Fibroblast of skin of left quadriceps (primary cell): ENCODE measurements at regions not wholly inside any gene's neighbourhood (a gene's known extent, or its start where the extent isn't known, plus 50 kb on each side); places are given as distances from the start of the nearest gene placed in this dataset.
"Not testable (repeated sequence)": the region's sequence is repeated elsewhere in the genome, so short reads cannot be mapped to it uniquely, and the experiment has no call there.

Experiments used
- DNase-seq, 2 experiments: peaks; one replicate each; pipeline ENCODE4 v3.0.0-alpha.2; 2013; ENCODE audit warnings: low read depth in 2 of 2

DNA sequence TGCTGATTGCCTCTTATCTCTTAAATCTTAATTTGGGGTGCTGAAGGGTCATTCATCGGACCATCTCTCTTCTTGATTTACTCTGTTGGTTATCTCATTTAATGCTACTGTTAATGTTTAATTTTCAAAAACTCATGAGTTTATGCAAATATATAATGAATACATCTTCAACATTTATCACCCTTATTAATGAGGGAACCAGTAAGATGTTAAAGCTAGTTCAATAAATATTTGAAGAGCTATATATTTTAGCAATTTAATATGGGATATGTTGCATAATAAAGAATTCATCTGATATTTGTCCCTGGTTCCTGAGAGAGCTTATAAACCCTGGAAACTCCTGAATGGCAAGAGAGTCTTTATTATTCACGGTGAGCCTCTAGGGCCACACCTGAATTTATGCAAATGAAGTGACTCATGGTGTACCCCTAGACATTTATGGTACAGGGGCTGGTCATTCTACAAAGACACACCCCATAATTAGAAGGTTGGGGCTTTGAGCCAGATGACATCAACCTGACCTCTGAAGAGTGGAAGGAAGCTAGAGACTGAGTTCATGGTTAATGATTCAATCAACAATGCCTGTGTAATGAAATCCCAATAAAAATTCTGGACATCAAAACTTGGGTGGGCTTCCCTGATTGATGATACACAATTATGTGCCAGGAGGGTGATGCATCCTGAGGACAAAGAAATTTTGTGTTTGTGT lies 339.5 kb upstream of the ZNF608 start:
- no peak for DNase-seq

GRCh38 chr5:125088522-125089105 lies 342.2 kb upstream of the ZNF608 start:
- DNase-seq: no peak

- not testable (repeated sequence) for DNase-seq
Observed at GRCh38 chr5:125092138-125092537, 345.7 kb upstream of the ZNF608 start.

DNA sequence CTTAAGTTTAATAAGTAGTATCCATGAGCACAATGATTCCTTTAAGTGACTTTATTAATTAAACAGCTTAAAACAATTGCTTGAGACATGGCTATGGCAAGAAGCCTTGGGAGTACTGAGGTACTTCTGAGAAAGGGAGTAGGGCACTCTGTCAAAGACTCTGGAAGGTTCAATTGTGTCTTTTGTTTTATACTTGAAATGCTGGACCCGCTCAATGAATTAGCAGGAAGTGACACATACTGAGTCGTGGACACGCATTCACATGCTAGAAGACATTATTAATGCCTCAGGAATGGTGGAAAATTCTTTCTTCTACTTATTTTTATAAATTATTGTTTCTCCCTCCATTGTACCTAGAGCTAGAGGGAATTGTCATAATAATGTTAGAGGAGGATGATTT lies 347.3 kb upstream of the ZNF608 start:
- DNase-seq: peak; percentile 68 to 69

DNA sequence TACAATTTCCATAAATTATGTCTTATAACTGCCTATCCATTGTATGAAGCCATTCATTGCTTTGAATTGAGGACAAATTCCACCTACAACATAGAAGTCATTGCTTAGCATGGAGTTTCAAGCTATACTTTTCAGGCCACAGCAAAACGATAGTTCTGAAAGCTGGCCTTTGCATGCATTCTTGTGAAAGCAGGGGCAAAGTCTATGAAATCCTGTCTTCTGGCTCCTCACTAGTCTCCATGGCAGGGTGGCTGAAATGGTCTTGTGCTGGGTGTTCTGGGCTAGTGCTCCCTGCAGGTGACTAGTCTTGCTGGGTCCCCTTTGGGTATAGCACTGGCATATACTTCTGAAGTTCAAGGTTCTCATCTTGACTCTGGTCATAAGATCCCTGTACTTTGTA lies 353.9 kb upstream of the ZNF608 start:
- DNase-seq: no peak

DNA sequence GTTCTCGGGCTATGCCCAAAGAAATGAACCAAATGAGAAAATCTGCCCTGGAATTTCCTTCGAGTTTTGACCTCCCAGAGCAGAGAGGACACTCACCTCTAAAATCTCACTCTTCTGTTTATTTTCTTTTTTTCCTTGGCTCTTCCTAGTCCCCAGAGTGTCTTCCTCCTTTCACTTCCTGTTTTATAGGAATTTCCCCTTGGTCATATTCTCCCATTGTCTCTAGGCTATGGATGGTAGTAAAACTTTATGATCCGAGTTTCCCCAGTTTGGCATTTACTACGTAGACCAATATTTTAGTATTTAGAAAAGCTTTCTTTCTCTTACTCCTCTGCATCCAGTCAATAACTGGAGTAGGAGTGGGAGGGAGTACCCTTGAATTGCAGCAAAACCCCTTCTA lies 354.5 kb upstream of the ZNF608 start:
- DNase-seq: no peak

GRCh38 chr5:125103459-125103858 lies 357.0 kb upstream of the ZNF608 start:
- DNase-seq: no peak

DNA sequence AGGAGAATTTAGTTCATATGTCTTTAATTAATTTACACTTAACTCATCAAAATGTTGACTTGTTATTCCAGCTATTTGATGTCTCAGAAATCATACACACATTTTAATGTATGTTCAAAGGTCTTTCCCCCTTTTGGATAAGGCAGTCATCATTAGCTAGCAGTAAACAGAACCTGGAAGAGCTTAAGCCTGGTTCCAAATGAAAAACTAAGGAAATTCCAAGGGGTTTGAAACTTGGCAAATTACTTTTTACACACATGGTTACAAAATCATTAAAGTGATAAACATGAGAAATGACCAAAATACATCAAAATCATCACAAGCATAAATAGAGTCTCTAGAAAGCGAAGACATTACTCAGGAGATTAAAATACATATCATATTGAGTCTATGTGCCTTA lies 359.8 kb upstream of the ZNF608 start:
- peak in 1 of 2 experiments; percentile 35 for DNase-seq

DNA sequence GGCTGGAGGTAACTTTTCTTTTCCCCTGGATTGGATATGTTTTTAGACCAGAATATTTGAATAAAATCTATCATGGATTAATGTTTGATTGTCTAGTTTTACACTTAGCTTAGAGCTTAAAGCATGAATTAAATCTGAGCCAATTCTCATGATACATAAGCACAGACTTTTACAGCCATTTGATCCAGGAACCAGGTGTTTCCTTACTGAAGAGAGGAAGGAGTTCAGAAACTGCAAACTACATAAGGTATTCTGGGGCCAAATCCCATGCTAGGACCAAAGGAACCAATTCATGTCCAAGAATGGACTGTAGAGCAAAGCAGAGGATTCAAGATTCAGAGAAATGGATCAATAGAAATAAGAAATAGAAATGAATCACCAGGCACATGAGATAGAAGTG lies 360.4 kb upstream of the ZNF608 start:
- no peak for DNase-seq

DNA sequence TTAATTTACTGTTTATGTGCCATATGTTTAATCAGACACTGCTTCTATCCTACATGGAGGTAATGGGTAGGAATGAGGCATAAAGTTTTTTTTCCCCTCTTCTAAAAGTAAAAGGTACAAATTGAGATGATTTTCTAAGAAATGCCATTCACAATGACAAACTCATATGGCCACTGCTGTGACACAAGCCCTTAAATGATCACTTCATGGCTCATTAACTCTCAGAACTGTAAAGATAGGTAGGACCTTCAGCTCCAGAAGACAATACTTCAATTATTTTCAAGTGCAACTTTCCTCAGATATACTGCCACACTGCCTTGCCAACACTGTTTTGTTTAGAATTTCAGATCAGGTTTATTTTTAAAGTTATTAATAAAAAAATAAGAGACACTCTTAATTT lies 362.9 kb upstream of the ZNF608 start:
- DNase-seq: no peak

DNA sequence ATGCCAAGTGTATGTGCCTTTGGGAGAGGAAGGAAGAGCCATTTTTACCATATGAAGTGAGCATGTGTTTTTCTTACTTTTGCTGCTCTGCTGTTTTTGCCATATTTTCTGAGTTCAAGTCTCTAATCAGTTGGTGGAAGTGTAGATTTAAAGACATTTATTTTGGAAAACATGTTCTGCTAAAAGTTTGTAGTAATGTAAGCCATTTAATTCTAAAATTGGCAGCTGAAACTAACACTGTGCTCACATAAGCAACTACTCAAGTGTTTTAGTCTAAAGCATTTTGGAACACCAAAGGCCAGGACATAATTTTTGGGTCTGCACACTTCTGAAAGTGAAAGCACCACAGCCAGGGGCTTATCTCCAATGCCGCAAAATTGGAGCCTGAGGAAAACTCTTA lies 363.4 kb upstream of the ZNF608 start:
- no peak for DNase-seq

DNA sequence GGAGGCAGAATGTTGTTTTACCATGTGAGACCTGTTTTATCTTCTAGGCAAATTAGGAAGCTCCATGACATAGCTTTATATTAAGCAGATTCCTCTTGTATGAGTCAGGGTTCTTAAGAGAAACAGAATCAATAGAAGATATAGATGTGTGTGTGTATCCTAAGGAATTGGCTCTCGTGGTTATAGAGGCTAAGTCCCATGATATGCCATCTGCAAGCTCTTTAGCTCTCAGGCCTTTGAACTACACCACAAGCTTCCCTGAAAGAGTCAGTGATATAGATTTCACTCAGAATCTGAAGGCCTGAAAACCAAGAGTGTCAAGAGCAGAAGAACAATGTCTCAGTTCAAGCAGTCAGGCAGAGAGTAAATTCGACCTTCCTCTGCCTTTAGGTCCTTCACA lies 365.8 kb upstream of the ZNF608 start:
- peak; percentile 38 to 49 for DNase-seq

GRCh38 chr5:125113328-125113727 lies 366.9 kb upstream of the ZNF608 start:
- DNase-seq: no peak

DNA sequence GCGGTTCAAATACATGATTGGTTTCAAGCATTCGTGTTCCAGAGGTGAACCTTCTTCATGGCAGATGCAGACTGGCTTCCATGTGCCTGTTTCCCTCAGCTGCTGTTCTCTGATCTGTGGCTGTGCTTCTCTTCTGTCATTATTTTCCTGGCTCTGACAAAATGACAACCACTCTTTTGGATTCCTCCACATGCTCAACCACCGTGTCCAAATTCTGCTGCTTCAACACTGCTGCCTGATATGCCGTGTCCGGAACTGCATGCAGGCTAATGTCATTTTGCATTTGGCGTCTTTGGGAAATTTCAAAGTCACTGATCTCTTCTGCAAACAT lies 368.7 kb upstream of the ZNF608 start:
- DNase-seq: no peak

DNA sequence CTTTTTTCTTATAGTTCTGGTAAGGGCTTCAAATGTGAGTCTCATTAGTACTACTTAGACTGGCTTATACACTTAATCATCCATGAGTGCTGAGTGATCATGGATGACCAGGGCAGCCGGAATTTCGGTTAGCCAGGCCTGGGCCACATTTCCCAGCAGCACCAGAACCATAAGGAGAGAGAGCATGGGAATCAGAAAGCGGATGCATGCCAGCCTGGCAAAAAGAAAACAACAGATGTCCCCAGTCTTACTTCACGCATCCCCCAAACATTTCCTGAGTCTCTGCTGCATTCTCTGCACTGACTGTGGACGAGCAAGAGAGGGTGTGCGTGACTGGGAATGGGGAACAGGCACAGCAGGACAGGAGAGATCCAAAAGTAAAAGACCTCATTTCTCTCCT lies 371.1 kb upstream of the ZNF608 start:
- DNase-seq: peak in 1 of 2 experiments; percentile 28

DNA sequence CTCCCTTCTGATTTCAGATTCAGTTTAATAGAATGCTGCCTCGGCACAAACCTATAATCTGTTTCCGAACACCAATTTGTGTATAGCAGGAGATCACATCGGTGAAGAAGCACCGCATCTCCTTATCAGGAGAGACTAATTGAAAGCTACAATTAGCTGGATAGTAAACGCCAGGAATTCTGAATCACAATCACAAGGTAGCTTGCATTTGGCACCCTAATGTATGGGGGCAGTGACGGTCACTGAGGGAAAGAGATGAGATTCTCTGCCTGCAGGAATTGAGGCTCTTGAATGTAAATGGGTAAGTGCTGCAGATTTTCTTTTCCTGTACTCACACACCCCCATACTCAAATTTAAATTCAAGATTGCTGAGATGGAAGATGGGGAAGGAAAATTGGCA lies 373.6 kb upstream of the ZNF608 start:
- DNase-seq: no peak

GRCh38 chr5:125125031-125125823 lies 378.8 kb upstream of the ZNF608 start:
- DNase-seq: no peak

DNA sequence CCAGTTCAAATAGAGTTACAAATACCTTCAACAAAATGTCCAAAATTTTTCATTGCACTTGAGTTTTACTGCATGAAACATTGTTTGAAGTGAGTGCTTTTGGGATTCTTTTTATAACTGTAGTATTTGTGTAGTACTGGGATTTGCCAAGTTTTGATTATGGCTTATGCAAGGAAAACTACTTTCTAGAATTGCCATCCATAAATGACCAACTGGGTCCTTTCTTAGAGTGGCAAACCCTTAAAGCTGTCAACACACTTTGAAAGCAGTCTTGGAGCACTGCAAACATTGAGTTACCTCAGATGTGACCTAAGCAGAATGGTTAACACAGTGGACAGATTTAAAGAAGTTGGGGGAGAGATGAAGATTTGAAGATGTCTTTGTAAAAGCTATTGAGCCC lies 379.6 kb upstream of the ZNF608 start:
- DNase-seq: no peak

- DNase-seq: no peak
Observed at GRCh38 chr5:125129151-125129806, 382.8 kb upstream of the ZNF608 start.

- no peak for DNase-seq
Observed at GRCh38 chr5:125130591-125130990, 384.2 kb upstream of the ZNF608 start.

GRCh38 chr5:125134216-125135081 lies 388.0 kb upstream of the ZNF608 start:
- peak; percentile 79 to 80 for DNase-seq

- DNase-seq: no peak
Observed at GRCh38 chr5:125137535-125137934, 391.1 kb upstream of the ZNF608 start.
